ACHN (cell line): ENCODE measurements at regions not wholly inside any gene's neighbourhood (a gene's known extent, or its start where the extent isn't known, plus 50 kb on each side); places are given as distances from the start of the nearest gene placed in this dataset.
A peak's percentile ranks its signal among the peaks of the same experiment; 100 is the strongest.

Source experiments
- DNase-seq: peaks from one replicate; pipeline ENCODE4 v3.0.0-alpha.2; 2015
- in situ Hi-C: cut with HindIII; loops from 2 replicates; pipeline ENCODE4 v1.10.0; 2017; ENCODE audit warnings: low sequenced_read_pairs, low pct_ligation_motif_present, low pct_unique_long_range_greater_than_20kb

DNA sequence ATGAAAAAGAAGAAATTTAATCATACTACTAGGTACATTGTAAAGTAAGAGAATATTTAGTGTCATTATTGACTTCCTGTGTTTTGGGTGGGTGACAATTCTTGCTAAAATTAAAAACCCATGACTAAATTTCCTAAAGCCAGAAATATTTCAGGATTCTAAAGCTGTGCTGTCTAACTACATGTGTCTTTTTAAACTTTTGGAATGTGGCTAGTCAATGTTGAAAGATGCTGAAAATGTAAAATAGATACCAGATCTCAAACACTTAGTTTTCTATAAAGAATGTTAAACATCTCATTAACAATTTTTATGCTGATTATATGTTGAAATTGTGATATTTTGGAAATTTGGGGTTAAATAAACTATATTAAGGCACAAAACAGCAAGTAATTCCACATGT lies 308.9 kb upstream of the TMCO5A start:
- in situ Hi-C loops: no loop called here
- DNase-seq: no peak

DNA sequence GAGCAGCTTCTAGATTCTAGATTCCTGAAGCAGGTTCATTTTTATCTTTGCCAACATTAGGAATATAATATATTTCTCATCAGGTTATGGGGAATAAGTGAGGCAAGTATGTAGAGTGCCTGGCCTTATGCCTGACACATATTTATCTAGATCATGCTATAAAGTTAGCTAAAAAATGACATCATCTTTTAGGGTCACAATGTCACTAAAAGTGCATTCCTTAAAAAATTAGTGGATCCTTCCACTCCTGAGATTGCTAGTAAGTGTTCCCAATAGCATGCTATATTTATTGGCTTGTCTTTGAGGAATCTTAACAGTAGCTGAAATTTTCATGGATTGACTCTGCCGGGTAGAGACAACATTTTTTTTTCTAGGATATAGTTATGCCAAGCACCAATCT lies 305.9 kb upstream of the TMCO5A start:
- DNase-seq: no peak
- in situ Hi-C loops: no loop called here

DNA sequence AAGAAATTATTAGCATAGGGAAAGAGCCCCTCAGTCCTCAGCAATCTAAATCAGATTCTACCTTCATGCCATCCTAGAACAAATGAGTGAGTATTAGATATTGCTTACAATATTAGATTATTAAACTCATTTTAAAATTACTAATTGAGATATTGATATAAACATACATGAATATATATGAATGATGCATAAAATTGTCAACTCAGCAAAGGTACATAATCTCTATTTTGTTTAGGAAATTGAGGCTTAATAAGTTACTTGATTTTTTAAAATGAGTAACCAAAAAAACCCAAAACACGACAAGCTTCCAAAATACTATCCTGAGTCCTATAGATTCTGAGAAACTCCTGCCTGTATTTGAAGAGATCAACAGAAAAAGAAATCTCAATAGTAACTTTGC lies 297.7 kb upstream of the TMCO5A start:
- no peak for DNase-seq
- in situ Hi-C loops: no loop called here

DNA sequence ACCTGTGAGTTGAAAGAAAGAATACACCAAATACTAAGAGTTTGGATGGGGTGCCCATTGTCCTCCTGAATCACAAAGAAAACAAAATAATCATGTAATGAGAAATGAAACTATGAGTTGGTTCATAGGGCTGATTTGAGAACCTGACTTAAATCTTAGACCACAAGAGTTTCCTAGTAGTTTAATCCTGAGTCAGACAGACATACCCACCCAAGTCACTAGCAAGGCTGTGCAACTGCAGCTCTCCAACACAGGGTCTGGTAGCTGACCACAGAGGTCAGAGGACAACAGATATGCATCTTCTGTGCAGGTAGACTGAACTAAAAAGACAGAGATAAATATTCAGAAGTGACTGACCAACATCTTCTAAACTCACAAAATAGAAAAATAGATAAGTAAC lies 296.3 kb upstream of the TMCO5A start:
- in situ Hi-C loops: no loop called here
- no peak for DNase-seq

DNA sequence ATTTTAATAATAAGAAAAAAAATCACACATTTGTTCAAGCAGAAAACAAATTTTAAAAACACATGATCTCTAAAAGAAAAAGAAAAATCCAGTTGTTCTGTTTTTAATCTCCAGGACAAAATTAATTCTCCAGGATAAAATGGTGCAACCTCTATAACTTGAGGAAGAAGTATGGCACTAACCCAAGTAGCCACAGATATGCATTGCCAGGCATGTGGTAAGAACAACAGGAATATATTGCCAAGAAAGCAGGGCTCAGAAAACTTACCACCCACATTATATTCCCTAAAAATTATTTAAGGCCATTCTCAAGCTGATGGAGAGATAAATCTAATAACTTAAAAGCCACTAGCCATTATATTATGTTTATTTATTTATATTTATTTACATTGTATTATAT lies 295.7 kb upstream of the TMCO5A start:
- in situ Hi-C loops: no loop called here

DNA sequence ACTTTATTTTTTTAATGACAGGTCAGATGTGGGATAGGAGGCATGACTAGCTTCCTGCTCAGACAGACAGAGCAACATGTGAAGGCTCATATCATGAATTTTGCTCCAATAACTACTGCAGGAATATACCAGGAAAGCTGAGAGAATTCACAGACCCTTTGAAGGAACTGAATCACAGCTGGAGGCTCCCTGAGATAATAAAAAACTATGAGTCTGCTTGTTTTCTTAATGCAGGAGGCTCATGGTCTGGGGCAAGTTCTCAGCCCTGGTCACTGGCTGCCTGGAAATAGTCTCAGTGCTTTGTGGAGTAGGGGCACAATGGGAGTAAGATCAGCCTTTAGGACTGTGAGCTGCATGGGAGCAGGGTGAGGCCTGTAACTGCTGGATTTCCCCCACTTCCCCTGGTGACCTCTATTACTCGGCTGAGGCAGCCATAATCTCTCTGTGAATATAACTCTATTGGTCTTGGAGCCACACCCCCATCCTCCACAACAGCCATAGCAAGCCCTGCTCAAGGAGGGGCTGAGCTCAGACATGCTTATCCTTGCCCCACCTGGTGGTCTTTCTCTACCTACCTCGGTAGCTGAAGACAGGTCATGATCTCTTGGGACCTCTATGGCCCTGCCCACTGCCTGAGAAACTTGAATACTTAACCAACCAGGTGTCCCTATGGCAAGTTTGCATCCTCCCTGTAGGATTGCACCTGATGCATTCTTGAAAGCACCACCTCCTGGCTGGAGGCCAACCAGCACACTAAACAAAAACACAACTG lies 281.6 kb upstream of the TMCO5A start:
- in situ Hi-C loops: no loop called here
- DNase-seq: no peak

More for the DNA sequence above, 295.7 kb upstream of the TMCO5A start:
- no peak for DNase-seq

DNA sequence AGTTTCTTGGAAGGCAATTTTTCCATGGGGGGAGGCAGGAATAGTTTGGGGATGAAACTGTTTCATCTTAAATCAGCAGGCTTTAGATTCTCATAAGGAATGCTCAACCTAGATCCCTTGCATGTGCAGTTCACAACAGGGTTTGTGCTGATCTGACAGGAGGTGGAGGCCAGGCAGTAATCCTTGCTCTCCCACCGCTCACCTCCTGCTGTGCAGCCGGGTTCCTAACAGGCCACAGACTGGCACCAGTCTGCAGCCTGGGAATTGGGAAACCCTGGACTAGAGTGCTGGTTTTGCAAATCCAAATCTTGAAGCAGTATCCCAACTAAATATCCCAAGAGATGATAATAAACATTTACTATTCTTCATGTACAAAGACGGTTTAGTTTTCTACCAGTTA lies 256.3 kb upstream of the TMCO5A start:
- DNase-seq: no peak
- in situ Hi-C loops: no loop called here

DNA sequence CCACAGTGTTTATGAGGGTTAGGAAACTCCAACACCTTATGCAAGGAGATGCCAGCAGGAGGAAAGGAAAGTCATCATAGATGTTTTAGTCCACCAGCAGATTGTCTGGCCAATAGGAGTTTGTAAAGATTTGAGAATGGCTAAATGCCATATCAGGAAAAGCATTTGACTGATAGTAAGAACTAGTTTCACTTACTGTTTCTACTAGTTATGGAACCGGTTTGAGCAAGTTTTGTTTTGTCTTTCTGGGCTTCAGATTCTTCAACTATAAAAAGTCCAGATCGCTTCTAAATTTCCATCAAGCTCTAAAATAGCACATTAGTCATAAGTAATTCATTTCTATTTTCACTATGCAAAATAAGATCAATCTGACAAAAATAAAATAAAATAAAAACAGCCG lies 254.8 kb upstream of the TMCO5A start:
- in situ Hi-C loops: no loop called here
- DNase-seq: no peak

DNA sequence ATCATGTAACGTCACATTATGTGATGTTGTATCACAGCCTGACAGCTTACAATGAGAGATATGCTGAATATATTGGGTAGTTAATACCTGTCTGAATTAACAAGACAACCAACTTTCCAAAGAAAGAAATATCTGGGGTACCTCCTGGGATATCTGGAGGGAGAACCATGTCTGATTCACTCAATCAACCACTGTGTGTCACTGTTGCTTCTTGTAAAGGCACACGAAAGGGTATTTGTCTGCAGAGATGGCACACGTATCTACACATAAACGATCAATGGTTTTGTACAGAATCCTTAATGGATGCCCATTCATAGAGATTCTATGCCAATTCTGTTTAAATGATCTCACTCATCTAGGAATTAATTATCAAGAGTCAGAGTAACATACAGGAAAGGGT lies 252.1 kb upstream of the TMCO5A start:
- in situ Hi-C loops: no loop called here
- DNase-seq: peak; percentile 10

DNA sequence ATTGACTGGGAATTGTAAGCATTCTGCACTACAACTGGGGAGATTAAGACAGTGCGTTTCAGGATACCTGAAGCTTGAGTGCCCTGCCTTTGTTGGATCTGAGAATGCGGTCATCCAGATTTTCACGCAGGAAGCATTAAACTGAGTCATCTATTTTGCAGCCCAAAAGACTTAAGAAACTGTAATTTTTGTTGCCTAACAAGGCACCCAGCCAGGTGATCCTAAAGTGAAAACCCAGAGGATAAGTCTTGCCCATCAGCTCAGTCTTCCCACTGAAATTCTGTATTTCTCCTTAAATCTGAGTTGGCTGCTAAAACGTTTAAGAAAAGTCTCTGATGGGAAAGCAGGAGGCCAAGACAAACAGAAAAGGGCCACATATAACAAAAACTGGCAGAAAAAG lies 242.5 kb upstream of the TMCO5A start:
- in situ Hi-C loops: no loop called here
- no peak for DNase-seq

DNA sequence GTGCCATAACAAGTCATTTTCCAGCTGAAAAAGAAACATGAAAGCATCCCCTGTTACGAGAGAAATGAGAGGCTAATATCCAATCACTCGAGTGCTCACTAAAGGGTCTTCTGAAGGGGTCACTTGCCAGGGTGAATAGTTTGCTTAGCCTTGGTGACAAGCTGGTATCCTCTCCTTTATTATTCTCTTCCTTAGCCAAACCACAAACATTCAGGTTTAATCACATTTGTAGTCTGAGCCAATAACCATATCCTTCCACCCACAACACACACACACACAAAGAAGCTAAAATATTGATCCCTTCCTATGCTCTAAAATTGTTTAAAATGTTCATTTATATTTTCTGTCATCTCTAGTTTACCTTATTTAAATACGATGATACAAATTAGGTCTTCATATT lies 240.5 kb upstream of the TMCO5A start:
- no peak for DNase-seq
- in situ Hi-C loops: no loop called here

DNA sequence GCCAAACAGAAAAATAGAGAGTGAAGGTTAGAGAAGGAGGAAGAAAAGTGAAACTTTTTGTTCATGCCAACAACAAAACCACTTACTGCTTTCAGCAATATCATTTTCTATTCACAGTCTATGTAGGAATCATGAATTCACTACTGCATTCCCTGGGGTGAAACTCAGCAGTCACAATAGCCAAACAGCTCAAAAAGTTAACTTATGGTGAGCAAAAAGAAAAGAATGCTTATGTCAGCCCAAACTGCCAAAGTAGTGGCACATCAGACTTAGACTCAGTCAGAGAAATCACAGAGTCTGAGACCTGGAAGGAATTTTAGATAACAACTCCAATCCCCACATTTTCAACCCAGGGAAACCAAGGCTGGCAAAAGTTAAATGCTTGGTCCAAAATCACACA lies 238.7 kb upstream of the TMCO5A start:
- DNase-seq: no peak
- in situ Hi-C loops: no loop called here

DNA sequence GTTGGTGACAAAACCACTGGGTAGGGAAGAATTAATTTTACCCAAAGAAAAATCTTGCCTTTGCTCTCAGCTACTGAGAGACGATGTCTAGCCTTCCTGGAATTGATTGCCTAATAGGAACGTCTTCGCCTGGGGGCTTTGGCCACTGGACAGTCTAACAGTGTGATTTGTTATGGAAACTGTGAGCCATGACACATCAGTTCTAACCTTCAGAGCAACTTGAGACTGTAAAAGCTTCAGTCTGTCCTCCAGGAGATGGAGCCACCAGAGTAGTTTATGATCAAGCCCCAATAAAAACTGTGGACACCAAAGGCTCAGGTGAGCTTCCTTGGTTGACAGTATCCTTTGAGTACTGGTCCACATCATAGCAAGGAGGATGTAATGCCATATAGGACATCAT lies 235.8 kb upstream of the TMCO5A start:
- in situ Hi-C loops: no loop called here
- no peak for DNase-seq

DNA sequence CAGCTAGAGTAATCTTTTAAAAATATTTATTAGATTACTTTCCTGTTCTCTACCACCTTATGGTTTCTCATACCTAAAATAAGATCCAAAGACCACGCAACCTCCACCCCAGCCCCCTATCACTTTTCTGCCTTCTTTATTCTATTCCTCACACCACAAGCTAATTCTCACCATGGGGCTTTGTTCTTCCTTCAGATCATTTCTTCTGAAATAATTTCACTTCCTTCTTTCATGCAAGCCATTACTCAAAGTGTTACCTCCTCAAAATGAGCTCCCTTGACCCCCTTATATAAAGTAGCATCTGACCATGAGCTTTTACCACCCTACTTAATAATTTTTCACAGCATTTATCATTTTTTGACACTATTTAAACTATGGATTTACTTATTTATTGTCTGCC lies 233.2 kb upstream of the TMCO5A start:
- no peak for DNase-seq
- in situ Hi-C loops: no loop called here

DNA sequence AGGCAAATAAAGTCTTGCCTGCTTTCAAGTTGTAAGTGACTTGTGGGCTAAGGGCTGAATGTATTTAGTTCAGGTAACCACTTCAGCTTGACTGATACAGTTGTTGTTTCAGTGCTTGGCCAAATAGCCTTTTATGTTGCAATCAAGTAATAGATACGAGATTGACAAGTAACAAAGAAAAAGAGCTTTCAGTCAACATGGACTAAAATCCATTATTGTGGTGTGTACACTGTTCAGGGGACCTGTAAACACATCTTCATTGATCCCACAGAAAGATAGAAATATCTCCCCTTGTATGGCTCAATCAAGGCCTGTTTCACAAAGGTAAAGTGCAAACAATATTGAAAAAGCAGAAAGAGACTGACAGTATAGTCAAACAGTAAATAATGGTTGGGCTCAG lies 224.8 kb upstream of the TMCO5A start:
- no peak for DNase-seq
- in situ Hi-C loops: no loop called here

DNA sequence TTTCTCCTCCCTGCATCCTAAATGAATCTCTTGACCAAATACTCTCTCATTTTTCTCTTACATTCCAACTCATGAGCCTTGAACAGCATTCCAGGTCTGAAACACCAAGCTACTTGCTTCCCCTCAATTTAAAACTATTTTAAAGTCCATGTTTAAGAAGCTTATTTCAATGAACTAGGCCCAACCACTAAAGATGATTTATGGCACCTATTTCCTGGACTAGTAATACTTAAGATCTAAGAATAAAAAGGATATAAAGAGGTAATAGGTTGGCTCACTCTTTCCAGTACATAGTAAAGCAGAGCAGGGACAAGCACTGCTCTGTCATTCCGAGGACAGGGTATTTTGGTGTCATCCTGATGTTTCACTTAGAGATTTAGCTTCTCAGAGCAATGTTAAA lies 219.3 kb upstream of the TMCO5A start:
- DNase-seq: no peak
- in situ Hi-C loops: no loop called here

DNA sequence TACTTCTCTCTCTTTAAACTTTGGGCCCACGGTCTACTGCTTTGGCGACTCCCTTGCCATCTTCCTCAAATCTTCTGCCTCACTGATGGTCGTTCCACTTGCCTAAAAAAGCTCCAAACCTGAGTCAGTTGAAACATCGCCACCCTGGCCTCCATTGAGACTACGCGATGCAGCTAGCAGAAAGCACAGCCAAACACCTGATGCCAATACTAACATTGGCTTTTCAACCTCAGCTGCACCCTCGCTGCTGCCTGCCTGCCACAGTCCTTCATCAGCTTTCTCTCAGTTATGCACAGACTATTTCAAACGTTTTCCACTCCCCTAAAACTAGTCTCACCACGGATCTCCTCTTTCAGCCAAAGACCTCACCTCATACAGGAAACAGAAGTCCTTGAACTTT lies 214.2 kb upstream of the TMCO5A start:
- no peak for DNase-seq
- in situ Hi-C loops: no loop called here

DNA sequence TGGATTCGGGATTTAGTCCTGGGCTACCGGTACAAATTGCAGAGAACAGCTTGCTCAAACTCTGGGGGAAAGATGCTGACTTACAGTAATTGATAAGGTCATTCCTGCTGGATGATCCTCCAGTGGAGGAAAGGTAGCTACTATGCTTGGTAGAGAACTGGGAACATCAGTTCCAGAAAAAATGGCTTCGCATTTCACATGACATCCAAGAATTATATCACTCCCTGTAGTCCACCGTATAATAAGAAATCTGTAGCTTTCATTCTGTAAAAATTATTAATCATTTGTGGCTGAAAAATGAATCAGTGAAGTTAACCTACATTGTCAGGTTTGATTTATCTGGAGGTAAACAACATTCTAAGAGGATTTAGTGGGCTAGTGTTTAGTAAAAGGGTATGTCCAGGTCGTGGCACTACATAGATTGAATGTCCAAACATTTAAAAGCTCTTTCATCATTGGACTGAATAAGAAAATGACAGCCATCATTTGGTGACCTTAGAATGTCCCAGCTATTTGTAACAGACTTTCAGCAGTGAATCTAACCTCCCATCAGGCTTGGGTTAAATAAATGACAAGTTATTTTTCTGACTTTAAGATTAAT lies 203.2 kb upstream of the TMCO5A start:
- in situ Hi-C loops: no loop called here
- DNase-seq: no peak

DNA sequence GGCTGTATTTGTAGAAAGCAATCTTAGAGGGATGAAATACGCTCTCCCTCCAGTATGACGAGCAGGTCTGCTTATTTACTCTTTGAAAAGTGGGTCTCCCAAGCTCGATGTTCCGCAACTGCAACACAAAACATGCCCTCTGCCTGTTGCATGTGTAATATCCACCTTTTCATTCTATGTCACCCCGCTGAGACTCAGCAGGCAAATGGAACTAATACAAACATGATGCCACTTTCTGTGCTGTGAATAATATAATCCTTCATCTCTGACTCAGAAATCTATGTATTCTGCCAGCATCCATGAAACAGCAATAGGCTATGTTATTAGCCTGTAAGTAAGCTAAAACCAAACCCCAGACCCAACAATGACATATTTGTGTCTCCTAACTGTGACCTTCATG lies 200.8 kb upstream of the TMCO5A start:
- in situ Hi-C loops: no loop called here
- DNase-seq: no peak

DNA sequence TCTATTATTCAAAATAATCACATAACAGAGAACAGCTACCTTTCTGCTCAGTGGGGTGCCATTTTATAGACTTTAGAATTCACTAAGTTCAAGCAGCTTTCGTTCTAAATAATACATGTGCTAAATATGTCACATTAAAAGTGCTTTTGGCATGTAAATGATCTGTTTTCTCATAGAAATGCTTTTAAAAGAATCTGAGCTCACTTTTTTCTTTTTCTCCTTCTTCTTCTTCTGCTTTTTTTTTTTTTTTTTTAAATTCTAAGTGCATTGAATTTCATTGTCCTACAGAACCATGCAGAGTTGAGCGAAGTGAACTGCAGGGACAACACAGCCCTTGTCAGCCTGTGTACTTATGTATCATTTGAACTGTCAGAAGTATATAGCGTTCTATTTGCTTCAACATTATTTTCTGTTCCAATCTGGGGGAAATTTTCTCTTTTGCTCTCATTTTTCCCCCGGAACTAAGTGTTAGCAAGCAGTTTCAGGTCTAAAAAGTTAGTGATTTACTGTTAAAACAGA lies 193.8 kb upstream of the TMCO5A start:
- in situ Hi-C loops: no loop called here
- DNase-seq: no peak
